K562 (cell line): ENCODE measurements at regions not wholly inside any gene's neighbourhood (a gene's known extent, or its start where the extent isn't known, plus 50 kb on each side); places are given as distances from the start of the nearest gene placed in this dataset.

ENCODE experiments used
- ATAC-seq: fragments of 200-7000 bp; cut with Tn5 transposase; 3 replicates; pipeline ENCODE4 v1.9.1; 2020; ENCODE audit warnings: moderate library complexity
- BruUV-seq: library from RNA; stranded (reverse); fragments of 400-500 nt; replicated peaks from 2 replicates; lab custom pipeline; 2021; lab: Mats Ljungman, UMichigan
- CTCF ChIA-PET: fragments of 300-600 bp; formaldehyde crosslinking; extraction: SDS; loops from one replicate; lab custom pipeline; 2021; ENCODE audit warnings: low intra/inter-chr PET ratio; lab: Yijun Ruan, JAX
- POLR2A ChIA-PET: fragments of 300-600, 350-650 bp; sonication (Branson Sonifier 250); formaldehyde crosslinking; extraction: SDS; loops from one replicate; lab custom pipeline; 2021; ENCODE audit warnings: antibody characterized with exemption, inconsistent platforms; lab: Yijun Ruan, JAX
- DNase-seq, 4 experiments: peaks; one replicate each; pipeline versions ENCODE4 v3.0.0 to v3.0.0-alpha.2; 2011 to 2018; ENCODE audit warnings: low spot score in 3 of 4, mixed read lengths in 3 of 4; ENCODE audit errors: extremely low read depth in 1 of 4
- FAIRE-seq: peaks from 2 replicates; lab custom pipeline; 2011; peaks lifted over from hg19 to GRCh38; lab: Jason Lieb, UNC
- H2AFZ ChIP-seq: 2 replicates; pipeline ENCODE4 v1.6.0; 2011; ENCODE audit warnings: low read depth, low read length, control low read depth, inconsistent platforms
- H3K27ac ChIP-seq: fragments of 200-600 bp; 3 replicates; pipeline ENCODE4 v1.8.0; 2011; ENCODE audit warnings: low read depth, mild to moderate bottlenecking, control low read depth, inconsistent platforms, low read length, moderate library complexity, mixed read lengths; ENCODE audit errors: extremely low read depth
- H3K27me3 ChIP-seq, 2 experiments: fragments of 300-600 bp in 1 of 2; 2 replicates in 1 of 2; 3 replicates in 1 of 2; pipeline versions ENCODE4 v1.6.0 to v1.8.0; 2011; ENCODE audit warnings: inconsistent platforms in 2 of 2, low read length in 2 of 2, mild to moderate bottlenecking in 1 of 2, mixed read lengths in 1 of 2, moderate library complexity in 1 of 2; ENCODE audit not compliant: control insufficient read depth in 2 of 2, insufficient read depth in 2 of 2
- H3K36me3 ChIP-seq: fragments of 300-600 bp; 3 replicates; pipeline ENCODE4 v1.8.0; 2011; ENCODE audit warnings: mild to moderate bottlenecking, low read length, inconsistent platforms; ENCODE audit not compliant: control insufficient read depth, insufficient read depth
- H3K4me1 ChIP-seq, 2 experiments: fragments of 200-600 bp in 1 of 2; replicated peaks in 1 of 2; 2 replicates in 1 of 2; 3 replicates in 1 of 2; pipeline versions ENCODE4 v1.5.1 to v1.8.0; 2011; ENCODE audit warnings: inconsistent platforms in 2 of 2, low read length in 2 of 2, mild to moderate bottlenecking in 1 of 2, mixed read lengths in 1 of 2, moderate library complexity in 1 of 2; ENCODE audit not compliant: control insufficient read depth in 2 of 2, insufficient read depth in 2 of 2
- H3K4me2 ChIP-seq: 2 replicates; pipeline ENCODE4 v1.6.1; 2011; ENCODE audit warnings: low read length, control low read depth, inconsistent platforms, mixed read lengths; ENCODE audit not compliant: insufficient read depth
- H3K4me3 ChIP-seq: fragments of 200-600 bp; sonication (generic), shearing (Covaris generic); 2 replicates; pipeline ENCODE4 v1.5.1; 2016; ENCODE audit warnings: control low read depth, inconsistent platforms
- H3K79me2 ChIP-seq: fragments of 200-600 bp; 3 replicates; pipeline ENCODE4 v1.8.0; 2011; ENCODE audit warnings: low read length, inconsistent platforms; ENCODE audit not compliant: control insufficient read depth, insufficient read depth
- H3K9ac ChIP-seq, 2 experiments: 2 replicates each; pipeline versions ENCODE4 v1.6.0 to v1.6.1; 2011; ENCODE audit warnings: low read depth in 2 of 2, low read length in 2 of 2, control low read depth in 1 of 2, inconsistent platforms in 1 of 2, mild to moderate bottlenecking in 1 of 2, mixed read lengths in 1 of 2; ENCODE audit not compliant: insufficient read depth in 1 of 2
- H3K9me1 ChIP-seq: one replicate; pipeline ENCODE4 v1.6.0; 2011; ENCODE audit warnings: inconsistent platforms, mild to moderate bottlenecking, low read length, moderate library complexity; ENCODE audit not compliant: control insufficient read depth, insufficient read depth
- H3K9me3 ChIP-seq: replicated peaks from 2 replicates; pipeline ENCODE4 v1.5.1; 2011; ENCODE audit warnings: low read depth, low read length, inconsistent platforms; ENCODE audit not compliant: control insufficient read depth, insufficient read depth
- H4K20me1 ChIP-seq: replicated peaks from 2 replicates; pipeline ENCODE4 v1.6.1; 2011; ENCODE audit warnings: low read length, inconsistent platforms, mixed read lengths; ENCODE audit not compliant: control insufficient read depth, insufficient read depth
- FOXA1 ChIP-seq: fragments of 450-650 bp; IDR thresholded peaks from 2 replicates; pipeline ENCODE4 v1.6.1; 2016; ENCODE audit warnings: mild to moderate bottlenecking, borderline replicate concordance
- MECOM ChIP-seq: fragments of 250-450 bp; sonication (Bioruptor Pico); IDR thresholded peaks from 2 replicates; pipeline ENCODE4 v1.8.0; 2022; ENCODE audit warnings: inconsistent platforms
- THAP7 ChIP-seq: fragments of 250-450 bp; sonication (Bioruptor Pico); IDR thresholded peaks from 2 replicates; pipeline ENCODE4 v1.5.0; 2021
- ZBTB7A ChIP-seq: IDR thresholded peaks from 2 replicates; pipeline ENCODE4 v1.6.1; 2011; ENCODE audit warnings: low read depth, mild to moderate bottlenecking, low read length, moderate library complexity, borderline replicate concordance; ENCODE audit not compliant: control insufficient read depth
- ZNF239 ChIP-seq: fragments of 250-450 bp; sonication (Bioruptor Pico); IDR thresholded peaks from 2 replicates; pipeline ENCODE4 v1.4.0; 2020; ENCODE audit warnings: mild to moderate bottlenecking
- ZNF445 ChIP-seq: fragments of 250-450 bp; sonication (Bioruptor Pico); IDR thresholded peaks from 2 replicates; pipeline ENCODE4 v1.4.0; 2020; ENCODE audit warnings: low read depth, mild to moderate bottlenecking, moderate library complexity
- WGBS: fragments of 100-300 bp; shearing (Covaris generic); methylation state at CpG from one replicate; pipeline ENCODE4 v1.1.6; 2016; ENCODE audit warnings: low coverage, mixed read lengths; ENCODE audit not compliant: insufficient coverage; ENCODE audit errors: missing lambda C conversion rate; 5-methylcytosine and 5-hydroxymethylcytosine counted together
- in situ Hi-C: fragments of 300-500 bp; cut with MboI; formaldehyde crosslinking; loops from 4 replicates; pipeline ENCODE4 v1.15.0; 2018; ENCODE audit warnings: inconsistent platforms, mixed read lengths
- intact Hi-C: fragments of 100-400 bp; cut with micrococcal nuclease; formaldehyde crosslinking; loops from 2 replicates; pipeline ENCODE4 v1.14.2; 2022

DNA sequence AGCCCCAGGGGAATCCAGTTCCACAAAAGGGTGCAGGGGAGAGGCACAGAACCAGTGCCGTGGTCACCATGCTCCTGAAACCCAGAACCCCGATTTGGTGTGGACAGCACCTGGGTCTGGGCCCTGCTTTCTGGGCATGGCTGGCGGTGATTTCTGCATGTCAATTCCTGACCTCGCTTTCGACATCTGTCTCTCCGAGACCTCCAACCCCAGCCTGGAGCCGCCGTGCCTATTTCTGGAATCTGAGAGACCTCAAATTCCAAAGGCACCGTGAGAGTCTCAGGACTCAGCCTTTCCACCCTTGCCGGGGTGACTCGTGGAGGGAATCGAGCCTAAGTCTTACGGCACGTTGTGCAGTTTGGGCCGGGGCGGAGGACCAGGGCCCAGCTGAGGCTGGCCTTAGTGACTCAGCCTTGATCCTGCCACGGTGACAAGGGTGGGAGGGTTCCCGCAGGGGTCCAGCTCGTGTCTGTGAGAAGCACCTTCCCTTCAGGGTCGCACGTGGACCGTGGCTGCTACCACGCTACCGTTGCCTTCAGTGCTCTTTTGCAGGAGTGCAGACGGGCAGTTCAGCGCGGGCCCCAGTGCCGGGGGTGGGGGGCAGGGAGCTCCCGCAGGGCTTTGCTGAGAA lies 133.7 kb downstream of the PXDC1 start:
- ATAC-seq (peak; percentile 41), FAIRE-seq (no peak), DNase-seq (no peak)
- H3K36me3 ChIP-seq: no peaks in the 10 kb centered on the region
- intact Hi-C loops: loop anchor here (10.0 kb wide), 1 partner anchor 333 kb away; no protein-coding TSS in a partner anchor
- WGBS: 7% methylated on average over 29 of the region's 29 CpGs
- ChIA-PET POLR2A (interaction anchor here (0.9 kb wide), 1 partner anchor 8 kb away, joined by 3 read pairs; no protein-coding TSS in a partner anchor), CTCF (no interaction called here)
- H3K27me3 ChIP-seq: peaks cover 59 to 67% of the 10 kb centered on the region in 2 experiments
- no peak overlapping the region for H3K4me3 ChIP-seq
- peaks cover 0 to 4% of the 10 kb centered on the region in 2 experiments; a peak in 1 of 5 replicates for H3K4me1 ChIP-seq
- no peak overlapping the region for H3K27ac ChIP-seq
- H3K9ac ChIP-seq: peak overlapping the region in 1 of 2 experiments; percentile 39; a peak in 1 of 4 replicates
- no TSS peak for BruUV-seq
- H3K9me1 ChIP-seq: no peaks in the 10 kb centered on the region
- H3K9me3 ChIP-seq: no peaks in the 10 kb centered on the region
- H3K4me2 ChIP-seq: no peak overlapping the region
- no peak for TF ChIP-seq THAP7 (CRISPR knock-in tag)
- TF ChIP-seq MECOM (CRISPR knock-in tag): no peak
- TF ChIP-seq ZBTB7A: no peak
- no peak for TF ChIP-seq ZNF445 (CRISPR knock-in tag)
- TF ChIP-seq FOXA1: no peak
- TF ChIP-seq ZNF239 (CRISPR knock-in tag): no peak
- TF ChIP-seq, all 486 proteins: peak for 0
- Histone ChIP-seq H3K79me2 (no peaks in the 10 kb centered on the region), H4K20me1 (no peaks in the 10 kb centered on the region), H2AFZ (no peak overlapping the region)
- in situ Hi-C loops: no loop called here
